Right atrium auricular region (tissue), 2 donors: ENCODE measurements at regions not wholly inside any gene's neighbourhood (a gene's known extent, or its start where the extent isn't known, plus 50 kb on each side); places are given as distances from the start of the nearest gene placed in this dataset.
A peak's percentile ranks its signal among the peaks of the same experiment; 100 is the strongest.

Source experiments
- DNase-seq: peaks from one replicate; pipeline ENCODE4 v3.0.0-alpha.2; 2019; ENCODE audit warnings: low spot score
- H3K27ac ChIP-seq, 2 donors: fragments of 200-600 bp; sonication (generic); 1 replicate in 1 of 2; 2 replicates in 1 of 2; pipeline ENCODE4 v1.5.1; 2016 to 2019
- H3K27me3 ChIP-seq, 2 donors: fragments of 200-600 bp; sonication (generic); one replicate each; pipeline versions ENCODE4 v1.5.1 to v1.6.0; 2017 to 2019
- H3K36me3 ChIP-seq: fragments of 200-600 bp; sonication (generic); one replicate; pipeline ENCODE4 v1.5.1; 2016
- H3K4me1 ChIP-seq, 2 donors: fragments of 200-600 bp; sonication (generic); one replicate each; pipeline versions ENCODE4 v1.5.1 to v1.6.0; 2017 to 2019
- H3K4me3 ChIP-seq, 2 donors: fragments of 200-600 bp; sonication (generic); 1 replicate in 1 of 2; 2 replicates in 1 of 2; pipeline ENCODE4 v1.5.1; 2017 to 2019; ENCODE audit warnings: mild to moderate bottlenecking in 1 of 2, moderate library complexity in 1 of 2
- H3K9me3 ChIP-seq, 2 donors: fragments of 200-600 bp; sonication (generic); one replicate each; pipeline ENCODE4 v1.5.1; 2019
- CTCF ChIP-seq, 2 donors: fragments of 200-600 bp; sonication (generic); IDR thresholded peaks; one replicate each; pipeline ENCODE4 v1.5.1; 2019; ENCODE audit warnings: antibody characterized with exemption in 2 of 2

- no peak for DNase-seq
- H3K27ac ChIP-seq = no peak overlapping the region
- TF ChIP-seq CTCF (IDR thresholded peaks at IDR 0.05) = no peak
- no peaks in the 10 kb centered on the region for H3K36me3 ChIP-seq
- H3K27me3 ChIP-seq = no peaks in the 10 kb centered on the region
- no peaks in the 10 kb centered on the region for H3K4me1 ChIP-seq
- no peak overlapping the region for H3K4me3 ChIP-seq
- H3K9me3 ChIP-seq = no peaks in the 10 kb centered on the region
Measured at GRCh38 chr16:47781673-47782072, 320.5 kb downstream of the PHKB start.

GRCh38 chr16:47780213-47780875 lies 319.2 kb downstream of the PHKB start:
- H3K27ac ChIP-seq = no peak overlapping the region
- no peaks in the 10 kb centered on the region for H3K9me3 ChIP-seq
- no peak for DNase-seq
- no peak overlapping the region for H3K4me3 ChIP-seq
- H3K4me1 ChIP-seq = no peaks in the 10 kb centered on the region
- no peaks in the 10 kb centered on the region for H3K27me3 ChIP-seq
- H3K36me3 ChIP-seq = no peaks in the 10 kb centered on the region
- TF ChIP-seq CTCF (IDR thresholded peaks at IDR 0.05) = no peak

- no peak overlapping the region for H3K27ac ChIP-seq
- no peaks in the 10 kb centered on the region for H3K36me3 ChIP-seq
- no peaks in the 10 kb centered on the region for H3K27me3 ChIP-seq
- H3K4me3 ChIP-seq = peak overlapping the region; percentile 19 to 36
- no peak for TF ChIP-seq CTCF (IDR thresholded peaks at IDR 0.05)
- no peak for DNase-seq
- no peaks in the 10 kb centered on the region for H3K4me1 ChIP-seq
- H3K9me3 ChIP-seq = no peaks in the 10 kb centered on the region
Measured at GRCh38 chr16:47779201-47780016, 318.3 kb downstream of the PHKB start.

GRCh38 chr16:47778106-47778801 lies 317.1 kb downstream of the PHKB start:
- no peak for DNase-seq
- Histone ChIP-seq H3K4me3 (no peak overlapping the region), H3K4me1 (no peaks in the 10 kb centered on the region), H3K27me3 (no peaks in the 10 kb centered on the region), H3K36me3 (no peaks in the 10 kb centered on the region), H3K9me3 (no peaks in the 10 kb centered on the region), H3K27ac (no peak overlapping the region)
- TF ChIP-seq CTCF (IDR thresholded peaks at IDR 0.05) = no peak

- no peak for TF ChIP-seq CTCF (IDR thresholded peaks at IDR 0.05)
- no peaks in the 10 kb centered on the region for H3K9me3 ChIP-seq
- no peak for DNase-seq
Measured at GRCh38 chr16:47777220-47777619, 316.1 kb downstream of the PHKB start.

More at GRCh38 chr16:47777220-47777619, 316.1 kb downstream of the PHKB start:
- no peaks in the 10 kb centered on the region for H3K36me3 ChIP-seq
- H3K27me3 ChIP-seq = no peaks in the 10 kb centered on the region
- H3K4me3 ChIP-seq = no peak overlapping the region
- H3K4me1 ChIP-seq = no peaks in the 10 kb centered on the region
- H3K27ac ChIP-seq = no peak overlapping the region
